ENCODE measurements at regions not wholly inside any gene's neighbourhood (a gene's known extent, or its start where the extent isn't known, plus 50 kb on each side); places are given as distances from the start of the nearest gene placed in this dataset.
"Not testable (repeated sequence)": the region's sequence is repeated elsewhere in the genome, so short reads cannot be mapped to it uniquely, and the experiment has no call there.

DNA sequence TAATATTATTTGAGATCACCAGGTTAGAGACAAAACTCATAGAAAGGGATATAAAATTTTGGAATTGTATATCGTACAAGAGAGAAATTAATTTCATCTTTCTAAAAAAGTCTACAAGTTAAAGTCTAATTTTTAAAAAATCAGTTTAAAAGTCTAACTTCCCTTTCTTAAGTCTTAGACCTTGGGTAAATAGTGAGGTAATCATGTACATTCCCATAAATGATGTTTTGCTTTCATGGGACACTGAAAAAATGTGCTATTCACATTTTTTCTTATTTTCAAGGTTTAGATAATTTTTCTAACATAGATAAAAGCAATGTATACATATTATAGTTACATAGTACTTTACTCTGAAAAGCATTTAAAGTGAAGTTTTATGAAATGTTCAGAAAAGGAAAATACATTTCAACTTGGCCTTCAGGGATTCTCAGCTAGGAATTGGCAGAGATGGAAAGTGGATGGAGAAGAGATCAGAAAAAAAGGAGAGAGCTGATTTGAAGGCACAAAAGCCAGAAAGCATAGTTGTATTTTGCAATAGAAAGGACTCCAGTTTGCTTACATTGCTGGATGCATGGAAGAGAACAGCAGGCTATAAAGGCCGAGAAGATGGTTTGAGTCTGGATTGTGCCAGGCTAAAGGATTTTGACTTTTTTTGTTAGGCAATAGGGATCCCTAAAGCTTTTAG is 194.0 kb downstream of the CASP12 start:
- DNase-seq (ENCODE audit: low read depth): no peak

DNA sequence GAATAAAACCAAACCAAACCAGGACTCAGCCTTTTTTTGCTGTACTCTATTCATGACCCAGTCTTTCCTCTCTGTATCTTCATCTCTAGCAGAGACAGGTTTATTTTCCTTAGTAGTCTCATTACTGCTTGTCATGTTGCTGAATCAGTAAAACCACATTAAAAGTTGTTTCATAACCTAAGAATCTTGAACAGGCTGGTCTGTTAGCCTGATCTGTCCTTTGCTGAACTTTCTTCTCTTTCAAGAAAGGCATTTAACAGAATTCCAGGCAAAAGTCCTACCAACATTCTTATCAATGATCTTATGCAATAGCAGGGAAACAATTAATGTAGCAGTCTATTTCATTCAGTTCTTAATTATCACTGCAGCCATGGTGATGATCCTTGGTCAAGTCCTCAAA is 197.7 kb downstream of the CASP12 start:
- DNase-seq (ENCODE audit: low read depth): no peak

DNA sequence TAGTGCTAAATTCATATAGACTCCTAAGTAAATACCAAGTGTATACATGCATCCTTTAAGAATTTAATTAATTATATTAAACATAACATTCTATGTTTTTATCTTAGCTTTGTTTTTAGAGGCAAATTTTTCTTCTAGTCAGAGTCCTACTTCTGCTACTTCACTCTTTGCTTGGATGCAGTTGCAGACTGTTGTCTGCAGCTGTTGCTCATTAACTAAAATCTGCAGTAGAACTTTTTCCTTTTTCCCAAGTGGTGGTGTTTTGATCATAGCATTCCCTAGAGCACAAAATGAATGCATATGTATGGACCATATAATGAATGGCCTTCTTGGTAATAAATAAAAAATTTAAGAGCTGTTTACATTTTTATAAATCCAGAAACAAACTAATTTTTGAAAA is 198.3 kb downstream of the CASP12 start:
- no peak for DNase-seq (ENCODE audit: low read depth)

- DNase-seq (ENCODE audit: low read depth): no peak
These were observed 203.2 kb downstream of the CASP12 start for GRCh38 chr11:104695065-104695463.

DNA sequence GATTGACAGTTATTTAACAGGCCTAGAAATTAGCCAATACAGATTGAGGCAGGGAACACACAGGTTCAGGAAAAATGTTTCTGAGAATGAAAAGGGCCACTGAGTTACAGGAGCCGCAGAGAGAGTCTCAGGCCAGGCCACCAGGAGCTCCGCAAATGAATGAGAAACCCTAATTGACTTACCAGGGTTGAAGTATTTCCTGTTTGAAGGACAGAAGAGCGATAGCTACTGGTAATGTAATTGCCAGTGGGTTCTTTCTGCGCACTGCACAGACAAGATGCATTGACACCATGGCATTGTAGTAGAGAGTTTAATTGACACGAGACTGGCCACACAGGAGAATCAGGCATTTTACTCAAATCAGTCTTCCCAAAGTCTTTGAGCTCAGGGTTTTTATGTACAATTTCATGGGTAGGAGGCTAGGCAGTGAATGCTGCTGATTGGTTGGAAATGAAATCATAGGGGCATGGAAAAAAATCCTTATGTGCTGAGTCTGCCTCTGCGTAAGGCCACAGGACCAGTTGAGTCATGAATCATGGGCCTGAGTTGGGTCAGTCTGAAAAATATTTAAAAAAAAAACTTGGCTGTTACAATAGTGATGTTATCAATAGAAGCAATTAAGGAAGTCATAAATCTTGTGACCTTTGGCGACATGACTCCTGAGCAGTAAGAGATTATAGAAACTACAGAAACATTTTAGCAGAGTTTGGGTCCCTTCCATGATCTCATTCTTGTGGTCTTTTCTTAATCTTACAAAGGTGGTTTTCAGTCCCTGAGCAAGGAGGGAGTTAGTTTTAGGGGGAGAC is 203.8 kb downstream of the CASP12 start:
- peak; percentile 7 for DNase-seq (ENCODE audit: low read depth)

DNA sequence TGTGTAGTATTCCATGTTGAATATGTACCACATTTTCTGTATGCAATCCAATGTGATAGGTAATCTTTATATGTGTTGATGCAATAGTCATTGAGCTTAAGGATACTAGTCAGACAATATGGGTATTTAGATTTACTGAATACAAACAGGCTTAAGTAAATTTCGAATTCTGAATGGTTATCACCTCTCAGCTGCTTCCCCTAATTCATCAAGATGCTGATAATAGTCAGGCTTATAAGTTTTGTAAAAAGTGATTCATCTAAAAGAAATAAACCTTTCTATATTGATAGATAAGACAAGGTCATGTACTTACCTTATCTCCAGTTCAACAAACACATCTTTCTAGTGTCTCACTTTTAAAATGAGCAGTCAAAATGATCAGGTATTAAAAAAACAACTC is 205.5 kb downstream of the CASP12 start:
- DNase-seq (ENCODE audit: low read depth): no peak

- no peak for DNase-seq (ENCODE audit: low read depth)
These were observed 207.1 kb downstream of the CASP12 start for GRCh38 chr11:104691129-104691528.

DNA sequence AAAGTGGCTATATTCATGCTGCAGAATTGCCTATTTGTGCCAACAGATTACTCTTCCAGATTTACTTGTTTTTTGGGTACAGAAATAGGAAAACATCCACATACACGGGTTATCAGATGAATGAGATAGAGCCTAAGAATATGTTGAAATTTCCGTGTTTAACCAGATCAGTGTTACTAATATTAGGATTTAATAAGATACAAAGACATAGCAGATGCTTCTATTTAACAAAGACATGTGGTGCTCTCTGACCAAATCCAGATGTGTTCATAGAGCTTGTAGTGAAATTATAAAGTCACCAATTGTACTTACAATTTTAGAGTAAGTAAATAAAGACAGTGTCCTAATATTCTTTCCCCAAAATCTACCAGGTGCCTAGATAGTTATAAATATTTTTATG is 208.0 kb downstream of the CASP12 start:
- DNase-seq (ENCODE audit: low read depth): no peak

DNA sequence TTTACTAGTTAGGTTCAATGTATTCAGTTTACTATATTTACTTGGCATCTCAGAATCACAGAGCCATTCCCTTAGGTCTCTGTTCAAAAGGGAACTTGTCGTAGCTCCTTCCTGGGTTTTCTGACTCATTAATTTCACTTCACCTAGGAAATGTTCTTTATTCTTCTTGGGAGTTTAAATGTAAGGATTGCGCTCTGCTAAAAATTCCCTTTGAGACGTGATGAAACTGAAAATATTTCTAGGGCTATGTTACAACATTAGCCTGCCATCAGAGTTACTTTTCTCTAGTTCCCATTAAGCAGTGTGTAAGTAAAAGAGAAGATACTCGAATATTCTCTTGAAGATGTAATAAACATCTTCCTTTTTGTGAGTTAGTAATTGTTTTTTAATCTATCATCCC is 209.5 kb downstream of the CASP12 start:
- no peak for DNase-seq (ENCODE audit: low read depth)

GRCh38 chr11:104682206-104682605 is 216.1 kb downstream of the CASP12 start:
- DNase-seq (ENCODE audit: low read depth): no peak

- no peak for DNase-seq (ENCODE audit: low read depth)
These were observed 219.0 kb downstream of the CASP12 start for GRCh38 chr11:104679258-104679657.

DNA sequence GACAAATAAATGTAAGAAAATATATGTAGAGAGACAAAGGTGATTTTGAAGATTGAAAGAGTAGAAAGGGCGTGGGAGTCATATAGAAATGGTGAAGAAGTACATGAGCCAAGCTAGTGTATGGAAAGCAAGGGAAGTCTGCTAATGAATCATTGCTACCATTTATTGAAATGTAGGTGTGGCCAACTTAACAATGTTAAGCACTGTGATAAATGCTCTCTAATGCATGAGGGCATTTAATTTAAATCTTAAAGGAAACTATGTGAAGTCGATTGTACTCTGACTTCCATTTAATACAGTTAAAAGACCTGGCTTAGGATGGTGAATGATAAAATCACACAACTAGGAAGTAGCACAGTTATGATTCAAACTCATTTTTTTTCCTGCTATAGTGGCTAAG is 219.9 kb downstream of the CASP12 start:
- DNase-seq (ENCODE audit: low read depth): no peak

DNA sequence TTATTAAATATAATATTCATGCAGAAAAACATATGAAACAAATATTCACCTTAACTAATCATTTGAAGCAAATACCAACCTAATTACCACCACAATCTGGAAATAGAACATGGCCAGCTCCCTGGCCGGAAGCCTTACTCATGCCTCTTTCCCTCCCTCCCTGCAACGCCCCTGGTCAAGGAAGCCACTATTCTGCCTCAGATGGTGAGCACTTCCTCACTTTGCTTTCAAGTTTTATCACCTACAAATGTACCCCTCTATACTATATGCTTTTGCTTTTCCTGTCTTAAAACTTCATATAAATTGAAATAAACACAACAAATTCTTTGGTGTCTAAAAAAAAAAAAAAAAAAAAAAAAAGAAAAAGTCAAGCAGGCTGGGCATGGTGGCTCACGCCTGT is 221.2 kb downstream of the CASP12 start:
- DNase-seq (ENCODE audit: low read depth): not testable (repeated sequence)

GRCh38 chr11:104672897-104673296 is 225.4 kb downstream of the CASP12 start:
- DNase-seq (ENCODE audit: low read depth): no peak

- peak; percentile 60 for DNase-seq (ENCODE audit: low read depth)
These were observed 229.3 kb downstream of the CASP12 start for GRCh38 chr11:104668797-104669463.

DNA sequence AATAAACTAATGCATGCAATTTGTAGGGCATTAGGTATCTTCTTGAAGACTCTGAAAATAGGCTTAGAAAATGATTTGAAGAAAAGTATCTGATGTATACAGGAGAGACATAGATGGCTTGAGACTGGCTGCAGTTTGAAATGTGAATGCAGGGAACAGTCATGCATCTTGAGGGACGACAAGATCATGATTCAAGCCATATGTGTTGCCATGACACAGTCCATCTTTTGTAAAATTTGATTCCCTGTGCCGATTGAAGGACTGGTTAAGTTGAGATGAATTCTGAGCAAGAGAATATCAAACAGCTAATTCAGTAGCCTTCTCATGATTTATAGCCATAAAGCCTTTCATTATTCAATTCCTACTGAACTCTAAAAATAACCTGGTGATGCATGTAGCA is 231.6 kb downstream of the CASP12 start:
- no peak for DNase-seq (ENCODE audit: low read depth)

GRCh38 chr11:104665641-104666040 is 232.6 kb downstream of the CASP12 start:
- DNase-seq (ENCODE audit: low read depth): no peak

DNA sequence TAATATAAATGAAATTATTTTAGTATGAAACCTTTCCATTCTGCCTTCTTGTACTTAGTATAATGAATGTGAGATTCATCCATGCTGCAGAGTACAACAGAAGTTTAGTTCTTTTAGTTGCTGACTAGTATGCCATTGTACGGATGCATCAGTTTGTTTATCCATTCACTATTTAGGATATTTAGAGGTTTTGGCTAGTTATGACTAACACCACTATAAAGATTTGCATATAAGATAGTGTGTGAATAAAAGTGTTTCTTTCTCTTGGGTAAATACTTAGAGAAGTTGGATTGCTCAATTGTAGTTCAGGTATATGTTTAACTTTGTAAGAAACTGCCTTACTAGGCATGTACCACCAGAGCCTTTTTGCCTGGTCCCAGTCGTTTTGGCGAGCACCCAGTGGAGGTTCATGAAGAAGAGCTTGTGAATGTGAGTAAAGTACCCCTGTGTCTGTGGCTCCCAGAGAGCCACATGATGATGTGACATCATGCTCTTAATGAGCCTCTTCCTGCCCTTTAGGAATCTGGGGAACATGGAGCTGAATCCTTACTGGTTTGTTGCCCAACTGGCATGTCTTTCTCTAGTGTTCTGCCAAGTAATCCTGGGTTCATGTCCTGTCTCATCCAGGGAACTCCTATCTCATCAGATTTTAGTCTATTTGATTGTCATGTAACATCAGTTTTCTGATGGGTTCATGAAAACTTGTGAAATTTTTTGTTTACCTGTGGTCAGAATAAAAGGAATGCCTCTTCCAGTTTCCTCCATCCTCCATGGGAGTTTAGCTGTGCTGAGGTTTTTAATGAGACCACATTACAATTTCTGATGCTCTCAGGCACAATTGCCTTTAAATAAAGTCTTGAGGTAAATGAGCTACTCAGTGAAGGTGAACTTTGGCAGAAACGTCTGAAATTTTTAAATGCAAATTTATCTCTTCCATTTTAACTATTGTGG is 234.8 kb downstream of the CASP12 start:
- peak; percentile 0 for DNase-seq (ENCODE audit: low read depth)

DNA sequence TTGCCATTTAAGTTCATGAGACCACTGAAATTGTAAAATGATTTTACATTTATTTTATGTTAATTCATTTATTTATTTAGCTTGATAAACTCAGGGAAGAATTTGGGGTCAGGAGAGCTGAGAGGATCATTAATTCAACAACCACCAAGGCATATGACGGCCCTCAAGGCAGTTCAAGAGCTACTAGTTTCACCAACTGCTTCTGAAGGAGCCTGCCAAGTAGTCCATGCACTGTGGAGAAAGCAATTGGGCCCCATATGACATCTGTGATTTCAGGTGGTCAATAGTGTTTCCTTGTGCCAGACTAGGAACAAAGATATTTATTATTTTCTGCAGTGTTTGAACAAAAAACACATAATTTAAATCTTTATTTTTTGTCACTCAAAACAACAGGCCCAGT is 236.4 kb downstream of the CASP12 start:
- DNase-seq (ENCODE audit: low read depth): no peak

DNA sequence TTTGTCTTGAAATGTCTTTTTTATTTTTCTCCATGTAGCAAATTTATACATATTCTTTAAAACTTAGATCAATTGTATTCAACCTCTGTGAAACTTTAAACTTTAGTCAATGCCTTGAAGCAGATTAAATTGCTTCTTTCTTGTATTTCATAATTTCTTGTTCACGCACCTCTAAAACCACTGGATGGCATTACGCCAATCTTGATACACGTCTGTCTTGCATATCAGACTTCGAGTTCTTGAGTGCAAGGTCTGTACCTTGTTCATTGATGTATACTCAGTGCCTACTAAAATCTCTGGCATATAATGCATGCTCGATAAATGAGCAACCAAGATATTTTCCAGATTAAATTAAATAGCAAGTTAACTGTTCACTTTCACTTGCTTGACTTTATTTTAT is 236.8 kb downstream of the CASP12 start:
- DNase-seq (ENCODE audit: low read depth): no peak

DNA sequence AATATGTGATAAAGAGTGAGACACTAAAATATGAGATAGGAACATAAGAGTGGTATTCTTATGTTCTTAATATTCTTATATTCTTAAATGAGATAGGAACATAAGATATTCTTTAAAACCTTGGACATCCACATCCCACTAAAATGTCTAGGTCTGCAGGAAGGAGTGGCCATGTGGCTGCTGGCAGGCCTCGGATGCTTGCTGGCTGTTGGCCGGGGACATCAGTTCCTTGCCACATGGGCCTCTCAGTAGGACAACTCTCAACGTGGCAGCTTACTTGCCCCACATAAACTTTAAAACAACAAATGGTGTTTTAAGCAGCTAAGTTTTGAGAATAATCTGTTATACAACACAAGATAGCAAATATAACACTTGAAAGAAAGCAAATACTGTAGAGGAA is 240.1 kb downstream of the CASP12 start:
- DNase-seq (ENCODE audit: low read depth): no peak

DNA sequence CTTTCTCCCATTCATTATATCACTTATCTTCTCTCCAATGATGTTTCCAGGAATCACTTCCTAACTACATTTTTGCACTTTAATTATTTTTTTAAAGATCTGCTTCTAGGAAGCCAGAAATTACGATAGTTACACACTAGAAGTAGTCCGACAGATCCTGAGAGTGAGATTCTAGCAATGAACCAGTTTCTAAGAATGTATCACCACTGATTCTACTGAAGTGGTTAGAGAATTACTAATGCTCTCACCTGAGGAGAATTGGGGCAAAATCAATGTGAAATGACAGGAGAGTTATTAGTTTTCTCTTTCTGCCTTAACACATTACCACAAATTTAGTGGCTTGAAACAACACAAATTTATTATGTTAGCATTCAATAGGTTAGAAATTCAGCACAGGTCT is 241.2 kb downstream of the CASP12 start:
- no peak for DNase-seq (ENCODE audit: low read depth)

Data from EH (cell line).